Prostate gland (tissue), 2 donors: ENCODE measurements at regions not wholly inside any gene's neighbourhood (a gene's known extent, or its start where the extent isn't known, plus 50 kb on each side); places are given as distances from the start of the nearest gene placed in this dataset.

Experiments
- CTCF ChIP-seq, 4 experiments: fragments of 200-600 bp in 2 of 4; fragments of 450-650 bp in 2 of 4; sonication (generic) in 2 of 4; IDR thresholded peaks; 1 replicate in 3 of 4; 2 replicates in 1 of 4; pipeline ENCODE4 v1.5.1; 2016 to 2019; ENCODE audit warnings: antibody characterized with exemption in 4 of 4, mild to moderate bottlenecking in 2 of 4, moderate library complexity in 2 of 4
- POLR2A ChIP-seq: fragments of 450-650 bp; IDR thresholded peaks from one replicate; pipeline ENCODE4 v1.6.1; 2016; ENCODE audit warnings: antibody characterized with exemption, mild to moderate bottlenecking
- POLR2AphosphoS5 ChIP-seq: sonication (generic); formaldehyde crosslinking; IDR thresholded peaks from one replicate; pipeline ENCODE4 v1.6.1; 2017; ENCODE audit warnings: antibody characterized with exemption

- TF ChIP-seq POLR2A: no peak
- no peak for TF ChIP-seq CTCF (IDR thresholded peaks at IDR 0.05)
- no peak for TF ChIP-seq POLR2AphosphoS5
Observed at GRCh38 chr1:29713857-29714256, 477.5 kb downstream of the PTPRU start.
